ENCODE measurements at regions not wholly inside any gene's neighbourhood (a gene's known extent, or its start where the extent isn't known, plus 50 kb on each side); places are given as distances from the start of the nearest gene placed in this dataset.

GRCh38 chr5:89445106-89445745, 562.2 kb upstream of the MEF2C start:
- no peak for DNase-seq

DNA sequence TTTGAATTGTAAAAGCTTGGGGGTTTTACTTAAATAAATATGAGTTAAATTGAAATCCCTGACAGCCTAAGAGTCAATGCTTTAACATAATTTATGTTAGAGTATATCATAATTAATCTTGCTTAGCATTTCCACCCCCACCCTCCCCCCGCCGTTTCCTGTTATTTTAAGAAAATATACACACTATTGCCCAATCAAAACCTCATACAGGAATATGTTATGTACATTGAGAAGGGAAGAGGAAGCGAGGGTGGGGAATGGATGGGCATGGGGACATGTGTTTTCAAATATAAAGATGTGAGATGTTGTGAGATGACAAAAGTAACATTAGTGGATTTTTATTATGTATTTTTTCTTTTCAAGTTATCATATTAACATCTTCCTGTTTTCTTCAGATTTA, 561.1 kb upstream of the MEF2C start:
- no peak for DNase-seq

DNA sequence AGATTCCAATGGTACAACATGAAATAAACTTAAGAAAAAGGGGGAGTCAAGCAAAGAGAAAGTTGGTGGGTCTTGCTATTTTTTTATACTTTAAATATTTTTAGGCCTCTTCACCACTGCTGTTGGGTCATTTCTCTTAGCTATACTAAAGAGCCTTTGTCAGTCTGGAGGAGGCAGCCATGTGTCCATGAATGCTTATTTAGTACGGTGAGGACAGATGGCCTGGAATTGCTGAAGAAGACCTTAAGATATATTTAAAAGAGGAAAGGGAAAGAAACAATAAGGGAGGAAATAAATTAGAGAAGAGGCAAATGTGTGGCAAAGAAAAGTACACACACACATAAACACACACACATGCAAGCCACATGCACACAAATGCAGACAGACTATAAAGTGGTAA, 560.5 kb upstream of the MEF2C start:
- DNase-seq: no peak

DNA sequence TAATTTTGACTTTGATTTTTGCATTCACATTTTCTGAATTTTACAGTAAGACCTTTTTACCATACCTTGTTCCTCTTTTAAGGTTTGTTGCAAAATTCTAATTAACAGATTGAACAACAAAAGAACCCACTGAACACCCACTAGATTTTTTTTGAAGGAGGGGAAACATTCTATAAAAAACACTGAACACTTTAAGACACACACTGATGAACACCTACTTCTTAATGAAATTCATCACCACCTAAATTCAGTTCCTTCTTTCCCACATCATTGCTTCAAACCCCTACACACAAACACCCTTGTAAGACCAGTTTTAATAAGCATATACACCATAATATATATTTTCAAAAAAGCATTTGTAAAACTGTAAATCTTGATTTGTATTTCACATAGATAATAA, 559.0 kb upstream of the MEF2C start:
- no peak for DNase-seq

- DNase-seq: no peak
These were observed 557.7 kb upstream of the MEF2C start for GRCh38 chr5:89440670-89441069.

GRCh38 chr5:89437450-89438435, 554.8 kb upstream of the MEF2C start:
- peak in 2 of 3 experiments; percentile 17 to 52 for DNase-seq

- no peak for DNase-seq
These were observed 553.5 kb upstream of the MEF2C start for GRCh38 chr5:89436464-89436863.

- no peak for DNase-seq
These were observed 552.4 kb upstream of the MEF2C start for GRCh38 chr5:89435347-89435746.

- DNase-seq: no peak
These were observed 545.6 kb upstream of the MEF2C start for GRCh38 chr5:89428624-89429023.

DNA sequence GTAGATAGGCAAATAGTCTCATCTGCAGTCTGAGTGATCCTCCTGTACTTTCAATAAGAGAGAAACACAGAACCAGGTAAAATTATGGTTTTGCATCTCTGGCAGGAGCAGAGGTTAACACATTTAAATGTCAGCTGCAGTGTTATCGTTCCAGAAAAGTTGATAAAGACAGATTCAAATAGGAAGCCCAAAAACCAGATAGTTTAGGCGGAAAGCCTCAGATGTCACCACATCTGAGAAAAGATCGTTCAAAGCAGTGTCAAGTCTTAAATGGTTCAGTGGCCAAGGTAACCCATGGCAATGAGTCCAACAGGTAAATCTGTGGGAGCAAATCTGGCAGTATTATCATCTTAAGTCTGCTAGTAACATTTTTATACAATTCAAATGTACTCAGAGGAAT, 542.1 kb upstream of the MEF2C start:
- DNase-seq: no peak

DNA sequence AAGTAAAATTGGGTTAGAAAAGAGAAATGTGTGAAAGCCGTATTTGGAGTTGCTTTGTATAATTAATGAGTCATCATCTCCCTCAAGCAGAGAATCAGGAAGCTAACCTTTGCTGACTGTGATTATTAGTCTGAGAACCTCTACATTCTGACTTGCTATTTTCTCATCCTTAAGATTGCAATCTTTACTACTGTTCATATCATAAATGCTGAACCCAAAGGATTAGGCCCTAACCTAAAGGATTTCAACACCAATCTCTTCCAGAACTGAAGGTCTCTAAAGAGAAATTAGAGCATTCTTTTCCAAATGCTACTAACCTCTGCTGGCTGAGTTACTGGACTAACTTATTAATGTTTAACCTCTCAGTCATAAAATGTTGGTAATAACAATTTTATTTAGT, 538.1 kb upstream of the MEF2C start:
- DNase-seq: no peak

DNA sequence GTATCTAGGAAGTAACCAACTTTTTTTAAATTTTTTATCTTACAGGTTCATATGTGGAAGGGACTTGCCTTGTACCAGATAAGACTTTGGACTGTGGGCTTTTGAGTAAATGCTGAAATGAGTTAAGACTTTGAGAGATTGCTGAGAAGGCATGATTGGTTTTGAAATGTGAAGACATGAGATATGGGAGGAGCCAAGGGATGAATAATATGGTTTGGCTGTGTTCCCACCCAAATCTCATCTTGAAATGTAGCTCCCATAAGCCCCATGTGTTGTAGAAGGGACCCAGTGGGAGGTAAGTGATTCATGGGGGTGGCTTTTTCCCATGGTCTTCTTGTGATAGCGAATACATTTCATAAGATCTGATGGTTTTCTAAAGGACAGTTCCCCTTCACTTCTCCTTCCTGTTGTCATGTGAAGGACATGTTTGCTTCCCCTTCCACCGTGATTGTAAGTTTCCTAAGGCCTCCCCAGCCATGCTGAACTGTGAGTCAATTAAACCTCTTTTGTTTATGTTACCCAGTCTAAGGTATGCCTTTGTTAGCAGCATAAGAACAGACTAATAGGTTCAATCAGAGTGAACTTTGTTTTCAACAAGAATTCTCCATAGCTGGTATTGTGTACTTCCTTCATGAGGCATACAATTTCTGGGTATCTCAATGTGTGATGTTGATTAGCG, 535.6 kb upstream of the MEF2C start:
- no peak for DNase-seq

DNA sequence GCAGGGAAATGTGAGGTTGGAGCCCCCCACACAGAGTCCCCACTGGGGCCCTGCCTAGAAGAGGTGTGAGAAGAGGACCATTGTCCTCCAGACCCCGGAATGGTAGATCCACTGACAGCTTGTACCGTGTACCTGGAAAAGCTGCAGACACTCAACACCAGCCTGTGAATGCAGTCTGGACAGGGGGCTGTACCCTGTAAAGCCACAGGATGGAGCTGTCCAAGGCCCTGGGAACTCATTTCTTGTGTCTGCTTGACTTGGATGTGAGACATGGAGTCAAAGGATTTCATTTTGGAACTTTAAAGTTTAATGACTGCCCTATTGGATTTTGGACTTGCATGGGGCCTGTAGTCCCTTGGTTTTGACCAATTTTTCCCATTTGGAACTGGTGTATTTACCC, 535.0 kb upstream of the MEF2C start:
- DNase-seq: no peak

DNA sequence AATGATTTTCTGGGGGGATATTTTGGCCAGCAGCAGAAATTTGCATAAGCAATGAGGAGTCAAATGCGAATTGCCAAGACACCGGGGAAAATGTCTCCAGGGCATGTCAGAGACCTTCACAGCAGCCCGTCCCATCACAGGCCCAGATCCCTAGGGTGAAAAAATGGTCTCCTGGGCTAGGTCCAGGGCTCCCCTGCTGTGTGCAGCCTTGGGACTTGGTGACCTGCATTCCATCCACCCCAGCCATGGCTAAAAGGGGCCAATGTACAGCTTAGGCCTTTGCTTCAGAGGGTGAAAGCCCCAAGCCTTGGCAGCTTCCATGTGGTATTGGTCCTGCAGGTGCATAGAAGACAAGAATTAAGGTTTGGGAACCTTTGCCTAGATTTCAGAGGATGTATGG, 534.5 kb upstream of the MEF2C start:
- no peak for DNase-seq

DNA sequence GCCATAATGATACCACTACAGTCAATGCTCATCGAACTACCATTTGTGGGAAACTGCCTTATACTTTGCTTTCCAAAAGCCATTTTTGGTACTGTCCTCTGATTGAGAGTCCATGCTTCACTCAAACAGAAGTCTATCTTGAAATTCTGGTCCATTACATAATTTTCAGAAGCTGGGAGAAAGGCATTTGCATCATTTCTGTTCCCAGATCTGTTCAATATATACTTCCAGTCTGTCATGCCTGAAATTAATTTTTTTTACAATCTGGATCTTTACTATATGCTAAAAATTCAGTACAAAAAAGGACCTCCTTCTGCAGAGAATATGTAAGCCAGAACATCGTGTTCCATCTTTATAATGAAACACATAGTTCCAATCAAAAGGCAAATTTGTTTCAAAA, 528.9 kb upstream of the MEF2C start:
- no peak for DNase-seq

DNA sequence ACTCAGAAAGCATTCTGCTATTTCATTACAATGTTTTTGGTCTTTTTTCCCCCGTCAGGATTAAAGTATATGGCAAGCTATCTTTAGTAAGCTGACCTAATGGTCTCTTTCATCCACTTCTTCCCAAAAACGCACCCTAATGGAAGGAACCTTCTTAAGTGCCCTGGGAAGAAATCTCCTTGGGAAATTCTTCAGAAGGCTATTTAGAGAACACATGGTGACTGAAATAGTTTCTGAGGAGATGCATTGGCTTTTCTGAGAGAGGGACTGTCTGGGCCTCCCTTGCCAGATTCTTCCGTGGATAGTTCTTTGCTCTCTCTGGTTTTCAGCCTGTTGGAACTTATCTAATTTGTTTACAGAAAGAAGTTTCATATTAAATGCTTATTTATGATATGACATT, 524.1 kb upstream of the MEF2C start:
- DNase-seq: peak in 1 of 3 experiments; percentile 9

- DNase-seq: no peak
These were observed 518.7 kb upstream of the MEF2C start for GRCh38 chr5:89401659-89402058.

GRCh38 chr5:89401012-89401411, 518.0 kb upstream of the MEF2C start:
- no peak for DNase-seq

- DNase-seq: no peak
These were observed 516.6 kb upstream of the MEF2C start for GRCh38 chr5:89399548-89399947.

GRCh38 chr5:89397096-89397495, 514.1 kb upstream of the MEF2C start:
- no peak for DNase-seq

- no peak for DNase-seq
These were observed 513.4 kb upstream of the MEF2C start for GRCh38 chr5:89396278-89396954.

- DNase-seq: no peak
These were observed 512.1 kb upstream of the MEF2C start for GRCh38 chr5:89395111-89395510.

GRCh38 chr5:89388872-89389271, 505.9 kb upstream of the MEF2C start:
- DNase-seq: no peak
